ENCODE measurements at regions not wholly inside any gene's neighbourhood (a gene's known extent, or its start where the extent isn't known, plus 50 kb on each side); places are given as distances from the start of the nearest gene placed in this dataset.

DNA sequence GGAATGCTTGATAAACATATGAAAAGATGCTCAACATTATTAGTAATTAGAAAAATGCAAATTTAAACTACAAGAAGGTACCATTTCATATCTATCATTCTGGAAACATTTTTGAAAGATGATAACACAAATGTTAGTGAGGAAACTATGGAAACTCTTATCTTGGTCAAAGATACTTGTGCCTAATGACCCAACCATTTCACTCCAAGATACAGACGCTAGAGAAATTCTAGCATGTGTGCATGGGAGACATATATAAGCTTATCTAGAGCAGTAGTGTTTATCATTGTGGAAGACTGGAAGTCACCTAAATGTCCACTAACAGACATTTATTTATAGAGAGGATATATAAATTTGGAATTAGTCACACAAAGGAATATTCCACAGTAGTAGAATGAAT lies 143.1 kb upstream of the HMGA2 start:
- Histone ChIP-seq H3K9ac (no peak overlapping the region), H3K9me2 (no peaks in the 10 kb centered on the region), H3K27ac (ENCODE audit: low read depth in 2 of 2, low read length in 1 of 2) (no peak overlapping the region), H2AFZ (ENCODE audit: low read depth) (no peak overlapping the region; the same call in 1 of the 2 replicates), H3K36me3 (replicated peaks in 1 of 2; ENCODE audit: control insufficient read depth in 1 of 2, insufficient read depth in 2 of 2, low read length in 1 of 2) (no peaks in the 10 kb centered on the region), H4K20me1 (ENCODE audit: insufficient read depth) (no peaks in the 10 kb centered on the region), H3K4me3 (ENCODE audit: low read depth in 2 of 2, low read length in 1 of 2) (no peak overlapping the region), H3K79me2 (ENCODE audit: insufficient read depth) (no peaks in the 10 kb centered on the region), H3K9me3 (no peaks in the 10 kb centered on the region), H3F3A (replicated peaks; ENCODE audit: insufficient read depth) (peaks cover 3% of the 10 kb centered on the region), H3K4me1 (ENCODE audit: control insufficient read depth in 1 of 2, insufficient read depth in 2 of 2, low read depth in 1 of 2, low read length in 1 of 2) (no peaks in the 10 kb centered on the region), H3K27me3 (ENCODE audit: insufficient read depth) (no peaks in the 10 kb centered on the region), H3K4me2 (no peak overlapping the region)
- WGBS (ENCODE audit: low lambda C conversion rate): 79% methylated on average over 1 of the region's 1 CpG
- POLR2A ChIA-PET: no interaction called here
- CTCF ChIA-PET: no interaction called here
- no peak for TF ChIP-seq TCF12 (IDR thresholded peaks at IDR 0.05)
- TF ChIP-seq CHD2 (IDR thresholded peaks at IDR 0.05; ENCODE audit: low read length, partially characterized antibody): no peak
- TF ChIP-seq TEAD4 (IDR thresholded peaks at IDR 0.05; ENCODE audit: borderline replicate concordance, insufficient read depth): no peak
- TF ChIP-seq USF1 (IDR thresholded peaks at IDR 0.05; ENCODE audit: borderline replicate concordance, low read depth): no peak
- TF ChIP-seq FOXM1 (IDR thresholded peaks at IDR 0.05; ENCODE audit: low read depth): no peak
- no peak for TF ChIP-seq FOXJ3 (CRISPR knock-in tag; IDR thresholded peaks at IDR 0.05)
- TF ChIP-seq ZBTB33 (IDR thresholded peaks at IDR 0.05; ENCODE audit: borderline replicate concordance, low read depth): no peak
- TF ChIP-seq NRF1 (IDR thresholded peaks at IDR 0.05; ENCODE audit: low read depth, low read length): no peak
- DNase-seq: no peak

GRCh38 chr12:65682112-65682511 lies 142.2 kb upstream of the HMGA2 start:
- H3K36me3 ChIP-seq (replicated peaks in 1 of 2; ENCODE audit: control insufficient read depth in 1 of 2, insufficient read depth in 2 of 2, low read length in 1 of 2): no peaks in the 10 kb centered on the region
- no peak overlapping the region for H3K4me2 ChIP-seq
- no peak overlapping the region for H3K27ac ChIP-seq (ENCODE audit: low read depth in 2 of 2, low read length in 1 of 2)
- H3K79me2 ChIP-seq (ENCODE audit: insufficient read depth): no peaks in the 10 kb centered on the region
- no peak overlapping the region for H2AFZ ChIP-seq (ENCODE audit: low read depth)
- POLR2A ChIA-PET: no interaction called here
- DNase-seq: no peak
- H3K9ac ChIP-seq: no peak overlapping the region
- WGBS (ENCODE audit: low lambda C conversion rate): 29% methylated on average over 3 of the region's 3 CpGs
- CTCF ChIA-PET: no interaction called here
- H3K27me3 ChIP-seq (ENCODE audit: insufficient read depth): no peaks in the 10 kb centered on the region
- no peak for TF ChIP-seq SMC3 (IDR thresholded peaks at IDR 0.05; ENCODE audit: low read depth, low read length)
- H3F3A ChIP-seq (replicated peaks; ENCODE audit: insufficient read depth): peaks cover 3% of the 10 kb centered on the region
- no peak overlapping the region for H3K4me3 ChIP-seq (ENCODE audit: low read depth in 2 of 2, low read length in 1 of 2)
- no peaks in the 10 kb centered on the region for H3K9me2 ChIP-seq
- no peaks in the 10 kb centered on the region for H3K4me1 ChIP-seq (ENCODE audit: control insufficient read depth in 1 of 2, insufficient read depth in 2 of 2, low read depth in 1 of 2, low read length in 1 of 2)
- H3K9me3 ChIP-seq: no peaks in the 10 kb centered on the region
- no peaks in the 10 kb centered on the region for H4K20me1 ChIP-seq (ENCODE audit: insufficient read depth)

DNA sequence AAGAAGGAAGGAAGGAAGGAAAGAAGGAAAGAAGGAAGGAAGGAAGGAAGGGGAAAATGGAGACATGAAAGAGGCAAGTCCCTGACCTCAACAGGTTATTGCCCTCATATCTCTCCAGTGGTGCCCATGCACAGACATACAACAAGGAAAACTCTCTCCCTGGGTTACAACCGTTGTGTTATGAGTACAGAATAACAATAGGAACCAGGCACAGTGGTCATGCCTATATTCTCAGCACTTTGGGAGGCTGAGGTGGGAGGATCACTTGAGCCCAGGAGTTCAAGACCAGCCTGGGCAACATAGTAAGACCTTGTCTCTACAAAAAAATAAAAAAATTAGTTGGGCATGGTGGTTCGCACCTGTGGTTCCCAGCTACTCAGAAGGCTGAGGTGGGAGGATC lies 139.4 kb upstream of the HMGA2 start:
- no peak overlapping the region for H3K27ac ChIP-seq (ENCODE audit: low read depth in 2 of 2, low read length in 1 of 2)
- no peak for DNase-seq
- POLR2A ChIA-PET: no interaction called here
- no peak for TF ChIP-seq SIN3A (IDR thresholded peaks at IDR 0.05; ENCODE audit: borderline replicate concordance, low read depth, low read length)
- no peak for TF ChIP-seq MEF2A (IDR thresholded peaks at IDR 0.05; ENCODE audit: borderline replicate concordance, low read depth)
- no peak for TF ChIP-seq REST (IDR thresholded peaks at IDR 0.05; ENCODE audit: low read depth, low read length)
- TF ChIP-seq RFX5 (IDR thresholded peaks at IDR 0.05; ENCODE audit: low read length): no peak
- no peak for TF ChIP-seq POLR2AphosphoS5 (IDR thresholded peaks at IDR 0.05; ENCODE audit: low read depth, low read length)
- TF ChIP-seq EZH2phosphoT487 (IDR thresholded peaks at IDR 0.05; ENCODE audit: borderline replicate concordance, low read depth): no peak
- no peak for TF ChIP-seq FOSL2 (IDR thresholded peaks at IDR 0.05; ENCODE audit: borderline replicate concordance, low read depth)

More for the DNA sequence above, 139.4 kb upstream of the HMGA2 start:
- CTCF ChIA-PET: no interaction called here
- Histone ChIP-seq H3K27me3 (ENCODE audit: insufficient read depth) (no peaks in the 10 kb centered on the region), H3K9ac (no peak overlapping the region), H3K4me1 (ENCODE audit: control insufficient read depth in 1 of 2, insufficient read depth in 2 of 2, low read depth in 1 of 2, low read length in 1 of 2) (no peaks in the 10 kb centered on the region), H3K4me3 (ENCODE audit: low read depth in 2 of 2, low read length in 1 of 2) (no peak overlapping the region), H3K36me3 (replicated peaks in 1 of 2; ENCODE audit: control insufficient read depth in 1 of 2, insufficient read depth in 2 of 2, low read length in 1 of 2) (no peaks in the 10 kb centered on the region), H4K20me1 (ENCODE audit: insufficient read depth) (no peaks in the 10 kb centered on the region), H2AFZ (ENCODE audit: low read depth) (no peak overlapping the region), H3K79me2 (ENCODE audit: insufficient read depth) (no peaks in the 10 kb centered on the region), H3K4me2 (no peak overlapping the region), H3K9me3 (no peaks in the 10 kb centered on the region), H3K9me2 (no peaks in the 10 kb centered on the region), H3F3A (replicated peaks; ENCODE audit: insufficient read depth) (peaks cover 3% of the 10 kb centered on the region)
- WGBS (ENCODE audit: low lambda C conversion rate): 20% methylated on average over 1 of the region's 2 CpGs

Measured in SK-N-SH (cell line).